ENCODE measurements at regions not wholly inside any gene's neighbourhood (a gene's known extent, or its start where the extent isn't known, plus 50 kb on each side); places are given as distances from the start of the nearest gene placed in this dataset.

GRCh38 chr1:22315315-22316078 is 136.2 kb upstream of the ZBTB40 start:
- no peak for DNase-seq (ENCODE audit: low read depth in 2 of 2)

- DNase-seq (ENCODE audit: low read depth in 2 of 2): peak in 1 of 2 experiments; percentile 15
Observed at GRCh38 chr1:22317231-22317919, 134.3 kb upstream of the ZBTB40 start.

GRCh38 chr1:22317920-22318243 is 133.8 kb upstream of the ZBTB40 start:
- no peak for DNase-seq (ENCODE audit: low read depth in 2 of 2)

GRCh38 chr1:22318279-22318981 is 133.2 kb upstream of the ZBTB40 start:
- no peak for DNase-seq (ENCODE audit: low read depth in 2 of 2)

- DNase-seq (ENCODE audit: low read depth in 2 of 2): no peak
Observed at GRCh38 chr1:22319608-22320007, 132.0 kb upstream of the ZBTB40 start.

GRCh38 chr1:22320587-22321344 is 130.9 kb upstream of the ZBTB40 start:
- DNase-seq (ENCODE audit: low read depth in 2 of 2): no peak

- no peak for DNase-seq (ENCODE audit: low read depth in 2 of 2)
Observed at GRCh38 chr1:22321917-22322316, 129.7 kb upstream of the ZBTB40 start.

- DNase-seq (ENCODE audit: low read depth in 2 of 2): no peak
Observed at GRCh38 chr1:22323141-22323845, 128.4 kb upstream of the ZBTB40 start.

GRCh38 chr1:22323846-22324504 is 127.7 kb upstream of the ZBTB40 start:
- DNase-seq (ENCODE audit: low read depth in 2 of 2): no peak

GRCh38 chr1:22325531-22326371 is 125.9 kb upstream of the ZBTB40 start:
- DNase-seq (ENCODE audit: low read depth in 2 of 2): no peak

GRCh38 chr1:22326372-22326915 is 125.2 kb upstream of the ZBTB40 start:
- DNase-seq (ENCODE audit: low read depth in 2 of 2): no peak

GRCh38 chr1:22326931-22327330 is 124.7 kb upstream of the ZBTB40 start:
- no peak for DNase-seq (ENCODE audit: low read depth in 2 of 2)

- DNase-seq (ENCODE audit: low read depth in 2 of 2): no peak
Observed at GRCh38 chr1:22327411-22327810, 124.2 kb upstream of the ZBTB40 start.

- no peak for DNase-seq (ENCODE audit: low read depth in 2 of 2)
Observed at GRCh38 chr1:22328331-22329147, 123.1 kb upstream of the ZBTB40 start.

- no peak for DNase-seq (ENCODE audit: low read depth in 2 of 2)
Observed at GRCh38 chr1:22329148-22329515, 122.5 kb upstream of the ZBTB40 start.

- no peak for DNase-seq (ENCODE audit: low read depth in 2 of 2)
Observed at GRCh38 chr1:22330092-22330759, 121.4 kb upstream of the ZBTB40 start.

- no peak for DNase-seq (ENCODE audit: low read depth in 2 of 2)
Observed at GRCh38 chr1:22330760-22331119, 120.9 kb upstream of the ZBTB40 start.

- DNase-seq (ENCODE audit: low read depth in 2 of 2): no peak
Observed at GRCh38 chr1:22331618-22332423, 119.8 kb upstream of the ZBTB40 start.

Measured in stimulated activated CD4-positive, alpha-beta T cell treated with anti-CD3 and anti-CD28 coated beads, Interleukin-12 subunit alpha, Interleukin-12 subunit beta, amount 100 ng/mL, for 24 hours (primary cell).